Retinal pigment epithelial cell (primary cell): ENCODE measurements at regions not wholly inside any gene's neighbourhood (a gene's known extent, or its start where the extent isn't known, plus 50 kb on each side); places are given as distances from the start of the nearest gene placed in this dataset.

Experiments used
- DNase-seq: peaks from one replicate; pipeline ENCODE4 v3.0.0-alpha.2; 2010; ENCODE audit warnings: low read depth
- H3K4me3 ChIP-seq: 2 replicates; pipeline ENCODE4 v1.5.1; 2011; ENCODE audit warnings: mild to moderate bottlenecking, low read length, control low read depth, moderate library complexity
- TF ChIP-seq, protein P1 (sequence below): conservative IDR thresholded peaks from 2 replicates; pipeline ENCODE4 v1.5.1; 2011; ENCODE audit warnings: low read depth, low read length, control low read depth, inconsistent platforms

DNA sequence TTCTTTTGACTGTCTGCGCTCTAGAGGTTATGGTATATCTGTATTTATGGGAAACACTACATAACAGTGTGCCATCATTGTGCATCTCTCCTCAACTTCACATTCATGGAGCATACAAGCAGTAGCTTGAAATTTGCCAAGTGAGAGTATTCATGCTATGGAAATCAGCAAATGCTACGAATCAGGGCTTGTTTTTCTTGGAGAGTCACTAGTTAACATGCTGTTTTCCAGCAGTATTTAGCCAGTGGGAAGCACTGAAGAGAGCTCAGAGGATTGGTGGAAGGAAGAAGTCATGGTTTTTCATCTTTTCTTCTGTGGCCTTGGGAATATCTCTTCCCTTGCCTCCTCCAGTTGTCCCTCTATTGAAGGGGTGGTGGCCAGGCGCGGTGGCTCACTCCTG, 303.0 kb downstream of the PSAT1 start:
- no peak overlapping the region for H3K4me3 ChIP-seq
- TF ChIP-seq, protein P1, sequence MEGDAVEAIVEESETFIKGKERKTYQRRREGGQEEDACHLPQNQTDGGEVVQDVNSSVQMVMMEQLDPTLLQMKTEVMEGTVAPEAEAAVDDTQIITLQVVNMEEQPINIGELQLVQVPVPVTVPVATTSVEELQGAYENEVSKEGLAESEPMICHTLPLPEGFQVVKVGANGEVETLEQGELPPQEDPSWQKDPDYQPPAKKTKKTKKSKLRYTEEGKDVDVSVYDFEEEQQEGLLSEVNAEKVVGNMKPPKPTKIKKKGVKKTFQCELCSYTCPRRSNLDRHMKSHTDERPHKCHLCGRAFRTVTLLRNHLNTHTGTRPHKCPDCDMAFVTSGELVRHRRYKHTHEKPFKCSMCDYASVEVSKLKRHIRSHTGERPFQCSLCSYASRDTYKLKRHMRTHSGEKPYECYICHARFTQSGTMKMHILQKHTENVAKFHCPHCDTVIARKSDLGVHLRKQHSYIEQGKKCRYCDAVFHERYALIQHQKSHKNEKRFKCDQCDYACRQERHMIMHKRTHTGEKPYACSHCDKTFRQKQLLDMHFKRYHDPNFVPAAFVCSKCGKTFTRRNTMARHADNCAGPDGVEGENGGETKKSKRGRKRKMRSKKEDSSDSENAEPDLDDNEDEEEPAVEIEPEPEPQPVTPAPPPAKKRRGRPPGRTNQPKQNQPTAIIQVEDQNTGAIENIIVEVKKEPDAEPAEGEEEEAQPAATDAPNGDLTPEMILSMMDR: no peak
- no peak for DNase-seq

DNA sequence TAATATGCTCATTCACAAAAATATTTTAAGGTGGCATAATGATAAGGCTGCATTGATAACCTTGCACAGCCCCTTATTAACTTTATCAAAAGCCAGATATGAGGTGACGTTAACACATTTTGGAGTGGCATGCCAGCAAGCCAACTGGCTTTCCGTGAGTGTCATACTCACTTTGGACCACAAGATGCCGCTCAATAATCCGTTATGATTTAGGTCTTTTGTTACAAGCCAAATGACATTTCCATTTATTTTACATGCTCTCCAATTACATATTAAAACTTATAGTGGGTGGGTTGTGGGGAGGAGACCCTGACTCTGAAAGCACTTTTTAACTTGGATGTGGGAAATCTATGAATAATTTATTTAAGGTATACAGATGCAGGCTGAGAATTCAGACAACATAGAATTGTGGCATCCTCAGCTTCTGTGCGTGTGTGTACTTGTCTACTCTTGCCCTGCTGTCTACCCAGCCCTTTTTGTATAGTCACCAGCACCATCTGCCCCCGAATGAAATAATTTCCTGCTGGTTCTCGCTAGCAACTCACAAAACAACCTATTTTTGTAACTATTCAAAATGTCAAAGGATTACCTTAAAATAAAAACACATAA, 305.1 kb downstream of the PSAT1 start:
- no peak overlapping the region for H3K4me3 ChIP-seq
- no peak for DNase-seq
- TF ChIP-seq, protein P1: peak; percentile 78

DNA sequence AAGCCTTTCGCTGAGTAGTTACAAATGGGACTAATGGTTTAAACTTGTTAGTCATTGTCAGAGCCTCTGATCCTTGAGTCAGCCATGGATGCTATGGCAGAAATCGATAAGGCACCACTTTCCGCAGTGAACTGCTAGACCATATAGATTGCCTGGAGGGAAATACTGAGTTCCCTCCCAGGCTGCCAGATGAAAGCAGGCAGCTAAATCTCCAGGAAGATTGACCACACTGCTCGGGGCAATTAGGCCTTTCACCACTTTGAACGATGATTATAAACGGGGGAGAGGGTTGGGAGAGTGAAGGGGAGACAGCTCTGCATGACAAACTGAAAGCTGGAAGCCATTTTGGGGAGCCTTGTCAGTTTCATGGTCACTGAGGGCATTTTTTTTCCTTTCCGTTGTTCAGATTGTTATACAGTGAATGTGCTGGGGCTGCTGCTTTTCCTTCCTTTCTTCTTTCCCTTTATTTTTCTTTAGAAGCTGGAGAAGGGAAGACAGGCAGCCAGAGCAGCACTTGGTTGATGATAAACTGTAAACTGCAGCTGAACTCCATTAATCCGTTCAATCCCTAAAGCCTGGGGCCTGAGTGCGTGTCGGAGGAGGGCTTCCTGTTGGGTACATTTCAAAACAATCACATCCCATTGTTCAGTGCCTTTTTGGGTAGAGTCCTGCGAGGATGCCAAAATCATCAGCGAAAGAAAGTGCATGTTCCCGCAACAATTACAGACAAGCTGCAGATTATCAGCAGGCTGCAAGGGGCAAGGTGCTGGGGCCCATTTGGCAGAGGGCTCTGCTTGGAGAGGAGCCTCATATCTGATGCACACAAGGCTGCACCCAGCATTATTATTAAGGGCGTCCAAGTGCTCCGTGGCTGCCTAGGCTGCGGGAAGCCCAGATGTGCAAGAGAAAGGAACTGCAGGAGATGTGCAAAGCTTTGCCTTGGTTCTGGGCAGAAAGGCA, 308.4 kb downstream of the PSAT1 start:
- H3K4me3 ChIP-seq: no peak overlapping the region
- DNase-seq: no peak
- TF ChIP-seq, protein P1: no peak

DNA sequence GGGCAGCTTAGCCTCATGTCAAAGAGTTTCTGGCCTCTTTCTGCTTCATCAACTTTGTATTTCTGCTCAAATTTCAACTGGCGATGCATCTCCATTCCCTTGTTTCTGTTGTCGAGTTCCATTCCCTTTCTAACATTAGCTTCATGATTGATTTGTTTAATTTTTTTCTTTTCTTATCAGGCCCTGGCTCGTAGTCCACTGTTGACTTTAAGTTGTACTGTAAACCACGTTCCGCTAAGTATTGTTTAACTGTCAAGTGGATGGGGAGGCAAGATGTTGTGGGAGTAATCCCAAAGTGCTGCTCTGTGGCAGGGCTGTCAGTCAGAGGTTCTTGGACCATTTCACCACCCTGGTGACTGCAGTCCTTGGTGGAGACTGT, 309.1 kb downstream of the PSAT1 start:
- TF ChIP-seq, protein P1: no peak
- H3K4me3 ChIP-seq: no peak overlapping the region
- no peak for DNase-seq

GRCh38 chr9:78607853-78608252, 310.9 kb downstream of the PSAT1 start:
- TF ChIP-seq, protein P1: no peak
- DNase-seq: no peak
- no peak overlapping the region for H3K4me3 ChIP-seq

GRCh38 chr9:78609450-78609849, 312.5 kb downstream of the PSAT1 start:
- TF ChIP-seq, protein P1: no peak
- no peak for DNase-seq
- no peak overlapping the region for H3K4me3 ChIP-seq
